ENCODE measurements at regions not wholly inside any gene's neighbourhood (a gene's known extent, or its start where the extent isn't known, plus 50 kb on each side); places are given as distances from the start of the nearest gene placed in this dataset.
"Not testable (repeated sequence)": the region's sequence is repeated elsewhere in the genome, so short reads cannot be mapped to it uniquely, and the experiment has no call there.

DNA sequence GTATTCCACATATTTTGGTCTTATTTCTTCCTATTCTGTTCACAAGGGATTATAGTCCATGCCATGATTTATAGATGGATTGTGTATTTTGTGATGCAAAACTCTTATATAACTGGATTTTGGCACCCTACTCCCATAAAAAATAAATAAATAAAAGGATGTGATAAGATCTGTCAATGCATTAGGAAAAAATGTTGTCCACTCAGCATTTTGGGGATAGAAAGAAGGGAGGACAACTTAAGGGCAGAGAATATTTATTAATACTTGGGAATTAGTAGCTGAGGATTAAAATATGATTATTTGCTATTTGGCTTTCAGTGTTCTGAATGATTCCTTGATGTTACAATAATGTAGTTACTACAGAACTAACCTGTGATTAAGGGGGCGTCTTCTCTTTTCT lies 682.6 kb downstream of the ZBBX start:
- Mint-ChIP-seq H3K36me3 (ENCODE audit: low read depth, unreplicated experiment) (no peaks in the 10 kb centered on the region), H3K4me3 (ENCODE audit: unreplicated experiment) (no peak overlapping the region), H3K4me1 (ENCODE audit: unreplicated experiment) (peaks cover 5% of the 10 kb centered on the region), H3K27ac (ENCODE audit: unreplicated experiment) (no peak overlapping the region), H3K27me3 (ENCODE audit: unreplicated experiment) (no peaks in the 10 kb centered on the region), H3K9me3 (ENCODE audit: unreplicated experiment) (no peaks in the 10 kb centered on the region)
- no peak for TF ChIP-seq CTCF (IDR thresholded peaks at IDR 0.05; ENCODE audit: unreplicated experiment)
- no peak for DNase-seq (ENCODE audit: low spot score)

GRCh38 chr3:166696103-166696502 lies 684.0 kb downstream of the ZBBX start:
- no peak overlapping the region for H3K4me3 Mint-ChIP-seq (ENCODE audit: unreplicated experiment)
- no peaks in the 10 kb centered on the region for H3K27me3 Mint-ChIP-seq (ENCODE audit: unreplicated experiment)
- no peak for DNase-seq (ENCODE audit: low spot score)
- H3K36me3 Mint-ChIP-seq (ENCODE audit: low read depth, unreplicated experiment) = no peaks in the 10 kb centered on the region
- H3K27ac Mint-ChIP-seq (ENCODE audit: unreplicated experiment) = no peak overlapping the region
- no peak for TF ChIP-seq CTCF (IDR thresholded peaks at IDR 0.05; ENCODE audit: unreplicated experiment)
- peaks cover 5% of the 10 kb centered on the region for H3K4me1 Mint-ChIP-seq (ENCODE audit: unreplicated experiment)
- H3K9me3 Mint-ChIP-seq (ENCODE audit: unreplicated experiment) = no peaks in the 10 kb centered on the region

GRCh38 chr3:166688665-166689064 lies 691.4 kb downstream of the ZBBX start:
- H3K4me3 Mint-ChIP-seq (ENCODE audit: unreplicated experiment) = no peak overlapping the region
- no peak overlapping the region for H3K27ac Mint-ChIP-seq (ENCODE audit: unreplicated experiment)

GRCh38 chr3:166685246-166685645 lies 694.9 kb downstream of the ZBBX start:
- Mint-ChIP-seq H3K4me3 (ENCODE audit: unreplicated experiment) (no peak overlapping the region), H3K4me1 (ENCODE audit: unreplicated experiment) (no peaks in the 10 kb centered on the region), H3K9me3 (ENCODE audit: unreplicated experiment) (no peaks in the 10 kb centered on the region), H3K27me3 (ENCODE audit: unreplicated experiment) (no peaks in the 10 kb centered on the region), H3K27ac (ENCODE audit: unreplicated experiment) (no peak overlapping the region), H3K36me3 (ENCODE audit: low read depth, unreplicated experiment) (no peaks in the 10 kb centered on the region)
- no peak for DNase-seq (ENCODE audit: low spot score)
- no peak for TF ChIP-seq CTCF (IDR thresholded peaks at IDR 0.05; ENCODE audit: unreplicated experiment)

More at GRCh38 chr3:166688665-166689064, 691.4 kb downstream of the ZBBX start:
- Mint-ChIP-seq H3K27me3 (ENCODE audit: unreplicated experiment) (no peaks in the 10 kb centered on the region), H3K4me1 (ENCODE audit: unreplicated experiment) (no peaks in the 10 kb centered on the region), H3K36me3 (ENCODE audit: low read depth, unreplicated experiment) (no peaks in the 10 kb centered on the region), H3K9me3 (ENCODE audit: unreplicated experiment) (no peaks in the 10 kb centered on the region)
- no peak for DNase-seq (ENCODE audit: low spot score)
- TF ChIP-seq CTCF (IDR thresholded peaks at IDR 0.05; ENCODE audit: unreplicated experiment) = no peak

DNA sequence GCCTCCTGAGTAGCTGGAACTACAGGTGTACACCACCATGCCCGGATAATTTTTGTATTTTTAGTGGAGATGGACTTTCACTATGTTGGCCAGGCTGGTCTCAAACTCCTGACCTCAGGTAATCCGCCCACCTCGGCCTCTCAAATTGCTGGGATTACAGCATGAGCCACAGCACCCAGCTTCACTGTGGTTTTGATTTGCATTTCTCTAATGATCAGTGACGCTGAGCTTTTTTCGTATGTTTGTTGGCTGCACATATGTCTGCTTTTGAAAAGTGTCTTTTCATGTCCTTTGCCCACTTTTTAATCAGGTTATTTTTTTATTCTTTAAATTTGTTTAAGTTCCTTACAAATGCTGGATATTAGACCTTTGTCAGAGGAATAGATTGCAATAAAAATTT lies 696.0 kb downstream of the ZBBX start:
- not testable (repeated sequence) for H3K36me3 Mint-ChIP-seq (ENCODE audit: low read depth, unreplicated experiment); H3K4me1 Mint-ChIP-seq (ENCODE audit: unreplicated experiment); H3K27me3 Mint-ChIP-seq (ENCODE audit: unreplicated experiment); H3K4me3 Mint-ChIP-seq (ENCODE audit: unreplicated experiment); DNase-seq (ENCODE audit: low spot score); H3K9me3 Mint-ChIP-seq (ENCODE audit: unreplicated experiment); H3K27ac Mint-ChIP-seq (ENCODE audit: unreplicated experiment)

DNA sequence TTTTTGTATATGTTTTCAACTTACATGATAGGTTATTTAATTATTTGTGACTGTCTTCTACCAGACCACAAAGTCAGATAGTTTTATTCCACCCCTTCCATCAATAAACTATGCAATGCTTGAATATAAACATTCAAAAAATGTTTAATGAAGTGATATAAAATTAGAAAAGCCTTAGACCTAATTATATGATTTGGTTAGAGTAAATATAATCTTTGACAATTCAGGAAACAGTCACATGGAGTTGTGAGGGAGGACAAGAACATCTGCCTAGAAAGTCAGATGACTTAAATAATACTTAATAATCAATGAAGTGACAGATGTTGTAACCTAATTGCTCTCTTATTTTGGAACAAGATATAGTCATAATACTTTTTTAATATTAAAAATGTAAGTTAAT lies 710.3 kb downstream of the ZBBX start:
- no peak for DNase-seq (ENCODE audit: low spot score)
- Mint-ChIP-seq H3K27me3 (ENCODE audit: unreplicated experiment) (no peaks in the 10 kb centered on the region), H3K36me3 (ENCODE audit: low read depth, unreplicated experiment) (no peaks in the 10 kb centered on the region), H3K4me3 (ENCODE audit: unreplicated experiment) (no peak overlapping the region), H3K4me1 (ENCODE audit: unreplicated experiment) (no peaks in the 10 kb centered on the region), H3K27ac (ENCODE audit: unreplicated experiment) (no peak overlapping the region), H3K9me3 (ENCODE audit: unreplicated experiment) (no peaks in the 10 kb centered on the region)
- no peak for TF ChIP-seq CTCF (IDR thresholded peaks at IDR 0.05; ENCODE audit: unreplicated experiment)

All from endothelial cell (in vitro differentiated cells).